Neutrophil (primary cell): ENCODE measurements at regions not wholly inside any gene's neighbourhood (a gene's known extent, or its start where the extent isn't known, plus 50 kb on each side); places are given as distances from the start of the nearest gene placed in this dataset.
A peak's percentile ranks its signal among the peaks of the same experiment; 100 is the strongest.

ENCODE experiments used
- H3K27ac ChIP-seq: fragments of 200-600 bp; sonication (generic); 2 replicates; pipeline ENCODE4 v1.5.1; 2016; ENCODE audit warnings: mild to moderate bottlenecking, moderate library complexity
- H3K27me3 ChIP-seq: fragments of 200-600 bp; sonication (generic); 2 replicates; pipeline ENCODE4 v1.6.0; 2016; ENCODE audit warnings: mild to moderate bottlenecking
- H3K36me3 ChIP-seq: fragments of 200-600 bp; sonication (generic); 2 replicates; pipeline ENCODE4 v1.5.1; 2017
- H3K4me1 ChIP-seq, 2 experiments: fragments of 200-600 bp in 1 of 2; sonication (generic) in 1 of 2; 1 replicate in 1 of 2; 2 replicates in 1 of 2; pipeline versions ENCODE4 v1.5.1 to v1.6.1; 2013 to 2016; ENCODE audit warnings: low read depth in 1 of 2, low read length in 1 of 2, mild to moderate bottlenecking in 1 of 2, moderate library complexity in 1 of 2; ENCODE audit not compliant: control insufficient read depth in 1 of 2, insufficient read depth in 1 of 2
- H3K4me3 ChIP-seq, 2 experiments: fragments of 200-600 bp in 1 of 2; sonication (generic) in 1 of 2; 1 replicate in 1 of 2; 2 replicates in 1 of 2; pipeline ENCODE4 v1.5.1; 2013 to 2016; ENCODE audit warnings: low read depth in 1 of 2, low read length in 1 of 2, mild to moderate bottlenecking in 1 of 2, moderate library complexity in 1 of 2
- H3K9me3 ChIP-seq: fragments of 200-600 bp; sonication (generic); 2 replicates; pipeline ENCODE4 v1.5.1; 2016
- TF ChIP-seq, protein P1 (sequence below): fragments of 200-600 bp; sonication (generic); IDR thresholded peaks from 2 replicates; pipeline ENCODE4 v1.5.1; 2016; ENCODE audit warnings: antibody characterized with exemption

DNA sequence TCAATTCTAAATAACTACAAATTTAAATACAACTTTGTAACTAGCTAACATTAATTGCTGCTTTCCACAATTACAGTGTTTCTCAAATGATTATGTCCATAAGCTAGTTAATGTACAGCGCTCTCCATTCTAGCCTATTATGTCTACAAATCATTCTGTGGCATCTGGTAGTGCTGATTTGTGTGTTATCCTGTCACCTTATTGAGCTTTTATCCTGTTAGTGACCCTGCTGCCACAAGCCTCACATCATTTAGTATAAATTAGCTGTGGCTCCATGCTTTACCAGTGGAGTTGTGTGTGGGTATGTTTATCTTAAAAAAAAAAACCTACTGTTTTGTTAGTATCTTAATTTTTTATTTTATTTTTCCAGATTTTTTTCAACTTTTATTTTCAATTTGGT lies 112.6 kb upstream of the PJA2 start:
- H3K27ac ChIP-seq, result no peak overlapping the region
- H3K9me3 ChIP-seq, result no peaks in the 10 kb centered on the region
- no peaks in the 10 kb centered on the region for H3K36me3 ChIP-seq
- H3K4me1 ChIP-seq, result no peaks in the 10 kb centered on the region
- H3K4me3 ChIP-seq, result no peak overlapping the region
- H3K27me3 ChIP-seq, result no peaks in the 10 kb centered on the region
- TF ChIP-seq, protein P1, sequence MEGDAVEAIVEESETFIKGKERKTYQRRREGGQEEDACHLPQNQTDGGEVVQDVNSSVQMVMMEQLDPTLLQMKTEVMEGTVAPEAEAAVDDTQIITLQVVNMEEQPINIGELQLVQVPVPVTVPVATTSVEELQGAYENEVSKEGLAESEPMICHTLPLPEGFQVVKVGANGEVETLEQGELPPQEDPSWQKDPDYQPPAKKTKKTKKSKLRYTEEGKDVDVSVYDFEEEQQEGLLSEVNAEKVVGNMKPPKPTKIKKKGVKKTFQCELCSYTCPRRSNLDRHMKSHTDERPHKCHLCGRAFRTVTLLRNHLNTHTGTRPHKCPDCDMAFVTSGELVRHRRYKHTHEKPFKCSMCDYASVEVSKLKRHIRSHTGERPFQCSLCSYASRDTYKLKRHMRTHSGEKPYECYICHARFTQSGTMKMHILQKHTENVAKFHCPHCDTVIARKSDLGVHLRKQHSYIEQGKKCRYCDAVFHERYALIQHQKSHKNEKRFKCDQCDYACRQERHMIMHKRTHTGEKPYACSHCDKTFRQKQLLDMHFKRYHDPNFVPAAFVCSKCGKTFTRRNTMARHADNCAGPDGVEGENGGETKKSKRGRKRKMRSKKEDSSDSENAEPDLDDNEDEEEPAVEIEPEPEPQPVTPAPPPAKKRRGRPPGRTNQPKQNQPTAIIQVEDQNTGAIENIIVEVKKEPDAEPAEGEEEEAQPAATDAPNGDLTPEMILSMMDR, result no peak

DNA sequence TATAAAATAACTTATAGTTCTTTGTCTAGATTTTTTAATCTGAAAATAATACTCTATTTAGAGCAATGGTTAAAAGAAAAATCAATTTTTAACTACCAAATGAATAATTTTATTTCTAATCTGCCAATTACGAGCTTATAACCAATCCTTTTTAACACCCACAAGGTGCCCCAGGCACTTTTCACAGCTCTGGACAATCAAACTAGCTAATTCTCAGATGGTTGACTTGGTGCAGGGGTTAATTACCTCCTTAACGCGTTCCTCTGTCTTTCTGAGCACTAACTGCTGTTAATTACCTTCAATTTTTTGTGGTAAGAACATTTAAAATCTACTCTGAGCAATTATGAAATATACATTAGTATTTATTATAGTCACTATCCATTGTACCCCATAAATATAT lies 109.6 kb upstream of the PJA2 start:
- no peaks in the 10 kb centered on the region for H3K36me3 ChIP-seq
- no peaks in the 10 kb centered on the region for H3K27me3 ChIP-seq
- no peak overlapping the region for H3K4me3 ChIP-seq
- H3K27ac ChIP-seq, result no peak overlapping the region
- no peaks in the 10 kb centered on the region for H3K9me3 ChIP-seq
- H3K4me1 ChIP-seq, result no peaks in the 10 kb centered on the region
- TF ChIP-seq, protein P1, result no peak

DNA sequence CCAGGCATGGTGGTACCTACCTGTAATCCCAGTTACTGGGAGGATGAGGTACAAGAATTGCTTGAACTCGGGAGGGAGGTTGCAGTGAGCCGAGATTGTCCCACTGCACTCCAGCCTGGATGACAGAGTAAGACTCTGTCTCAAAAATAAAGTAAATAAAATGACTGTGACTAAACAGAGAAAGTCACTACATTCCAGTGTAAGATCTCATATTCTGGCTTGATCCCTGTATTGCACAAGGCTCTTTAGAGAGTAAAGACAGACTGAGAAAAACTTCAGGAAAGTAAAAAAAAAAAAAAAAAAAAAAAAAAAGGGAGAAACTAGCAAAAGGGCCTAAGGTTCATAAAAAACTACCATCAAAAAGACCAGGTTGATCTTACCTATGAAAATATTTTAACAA lies 106.6 kb upstream of the PJA2 start:
- Histone ChIP-seq H3K4me3 (no peak overlapping the region), H3K27me3 (no peaks in the 10 kb centered on the region), H3K27ac (no peak overlapping the region), H3K9me3 (no peaks in the 10 kb centered on the region), H3K36me3 (no peaks in the 10 kb centered on the region), H3K4me1 (no peaks in the 10 kb centered on the region)
- TF ChIP-seq, protein P1, result no peak

DNA sequence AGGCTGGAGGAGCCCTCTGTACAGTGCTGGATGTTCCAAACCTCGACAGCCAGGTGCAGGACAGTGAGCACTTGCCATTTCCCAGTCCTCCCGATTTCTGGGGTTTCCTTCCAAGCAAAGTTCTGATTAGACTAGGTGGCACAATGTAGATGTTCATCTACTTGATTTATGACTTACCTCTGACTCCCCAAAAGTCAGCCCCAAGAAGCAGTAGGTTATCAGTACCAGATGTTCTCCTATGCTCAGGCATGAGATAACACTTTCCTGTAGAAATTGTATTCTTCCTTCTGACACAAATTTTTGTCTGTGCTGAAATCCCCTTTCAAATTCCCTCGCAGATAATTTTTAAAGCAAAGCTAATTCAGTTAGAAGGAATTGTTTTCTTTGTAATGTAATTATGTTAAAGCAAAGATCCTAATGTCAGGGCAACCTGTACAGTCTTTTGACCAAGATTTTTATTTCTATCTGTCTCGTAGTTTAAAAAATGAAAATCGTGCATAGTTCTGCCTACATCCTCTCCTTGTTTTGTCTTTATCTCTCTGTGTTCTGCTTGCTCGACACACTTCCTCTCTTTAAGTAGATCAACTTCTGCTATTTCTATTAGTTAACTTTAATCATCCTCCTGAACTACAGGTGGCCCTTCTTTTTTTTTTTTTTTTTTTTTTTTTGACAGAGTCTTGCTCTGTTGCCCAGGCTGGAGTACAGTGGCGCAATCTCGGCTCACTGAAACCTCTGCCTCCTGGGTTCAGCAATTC lies 102.4 kb upstream of the PJA2 start:
- Histone ChIP-seq H3K36me3 (no peaks in the 10 kb centered on the region), H3K4me1 (no peaks in the 10 kb centered on the region), H3K4me3 (no peak overlapping the region), H3K27ac (peak overlapping the region; percentile 34), H3K9me3 (no peaks in the 10 kb centered on the region), H3K27me3 (no peaks in the 10 kb centered on the region)
- TF ChIP-seq, protein P1, result no peak

DNA sequence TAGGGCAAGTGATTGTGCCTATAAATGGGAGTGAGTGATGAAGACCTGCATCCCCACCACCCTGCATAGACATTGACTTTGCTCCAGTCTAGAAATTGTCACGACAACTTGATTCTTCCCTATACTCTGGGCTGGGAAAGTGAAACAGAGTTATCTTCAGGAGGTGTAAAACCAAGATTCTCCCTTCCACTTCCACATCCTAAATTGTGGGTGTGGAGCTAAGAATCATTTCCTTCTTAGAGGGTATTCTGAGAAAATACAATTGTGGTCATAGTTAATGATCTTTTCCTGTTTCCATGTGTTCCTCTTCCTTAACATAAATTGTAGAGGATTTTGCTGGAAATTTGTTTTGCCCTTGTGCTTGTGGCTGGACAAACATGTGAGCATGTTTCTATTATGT lies 96.8 kb upstream of the PJA2 start:
- Histone ChIP-seq H3K36me3 (no peaks in the 10 kb centered on the region), H3K9me3 (no peaks in the 10 kb centered on the region), H3K27ac (no peak overlapping the region), H3K27me3 (no peaks in the 10 kb centered on the region), H3K4me1 (no peaks in the 10 kb centered on the region), H3K4me3 (no peak overlapping the region)
- TF ChIP-seq, protein P1, result no peak
